Endothelial cell of umbilical vein (primary cell): ENCODE measurements at regions not wholly inside any gene's neighbourhood (a gene's known extent, or its start where the extent isn't known, plus 50 kb on each side); places are given as distances from the start of the nearest gene placed in this dataset.

Experiments used
- BruUV-seq: library from RNA; stranded (reverse); fragments of 400-500 nt; replicated peaks from 2 replicates; lab custom pipeline; 2021; lab: Mats Ljungman, UMichigan
- CTCF ChIA-PET: fragments of 300-600, 350-600 bp; sonication (Branson Sonifier 250); formaldehyde crosslinking; loops from one replicate; lab custom pipeline; 2021; ENCODE audit warnings: antibody characterized with exemption, inconsistent platforms; lab: Charles Lee
- POLR2A ChIA-PET: fragments of 300-600, 350-600 bp; sonication (Branson Sonifier 250); formaldehyde crosslinking; loops from one replicate; lab custom pipeline; 2021; ENCODE audit warnings: antibody characterized with exemption, inconsistent platforms; lab: Charles Lee
- DNase-seq: peaks from one replicate; pipeline ENCODE4 v3.0.0-alpha.2; 2011; ENCODE audit warnings: low read depth, low spot score
- FAIRE-seq: peaks from 2 replicates; lab custom pipeline; 2011; peaks lifted over from hg19 to GRCh38; lab: Jason Lieb, UNC
- H2AFZ ChIP-seq: 2 replicates; pipeline ENCODE4 v1.6.0; 2012; ENCODE audit warnings: low read depth, low read length, control low read depth, inconsistent platforms
- H3K27ac ChIP-seq: 2 replicates; pipeline ENCODE4 v1.5.1; 2011; ENCODE audit warnings: low read depth, mild to moderate bottlenecking, control low read depth, low read length, moderate library complexity; ENCODE audit not compliant: insufficient read depth
- H3K27me3 ChIP-seq, 2 experiments: 2 replicates each; pipeline versions ENCODE4 v1.6.0 to v1.6.1; 2011; ENCODE audit warnings: low read length in 2 of 2, mixed read lengths in 1 of 2; ENCODE audit not compliant: control insufficient read depth in 2 of 2, insufficient read depth in 2 of 2
- H3K36me3 ChIP-seq, 2 experiments: 2 replicates in 1 of 2; 3 replicates in 1 of 2; pipeline ENCODE4 v1.5.1; 2011; ENCODE audit warnings: low read length in 2 of 2, mild to moderate bottlenecking in 1 of 2, moderate library complexity in 1 of 2; ENCODE audit not compliant: control insufficient read depth in 2 of 2, insufficient read depth in 2 of 2; ENCODE audit errors: extremely low read depth in 1 of 2
- H3K4me1 ChIP-seq: 3 replicates; pipeline ENCODE4 v1.5.1; 2011; ENCODE audit warnings: mild to moderate bottlenecking, low read length; ENCODE audit not compliant: control insufficient read depth, insufficient read depth; ENCODE audit errors: extremely low read depth
- H3K4me2 ChIP-seq: 2 replicates; pipeline ENCODE4 v1.6.1; 2011; ENCODE audit warnings: low read length, control low read depth, mixed read lengths; ENCODE audit not compliant: insufficient read depth
- H3K4me3 ChIP-seq, 3 experiments: fragments of 200-600 bp in 1 of 3; sonication (generic), shearing (Covaris generic) in 1 of 3; replicated peaks in 1 of 3; 2 replicates each; pipeline ENCODE4 v1.5.1; 2011 to 2016; ENCODE audit warnings: control low read depth in 3 of 3, low read length in 3 of 3, mild to moderate bottlenecking in 2 of 3, inconsistent platforms in 1 of 3, low read depth in 1 of 3, moderate library complexity in 1 of 3; ENCODE audit not compliant: insufficient read depth in 1 of 3
- H3K79me2 ChIP-seq: 2 replicates; pipeline ENCODE4 v1.6.0; 2012; ENCODE audit warnings: low read length, inconsistent platforms; ENCODE audit not compliant: control insufficient read depth, insufficient read depth
- H3K9ac ChIP-seq: replicated peaks from 2 replicates; pipeline ENCODE3; 2011; ENCODE audit warnings: low read length, control low read depth; ENCODE audit not compliant: insufficient read depth; ENCODE audit errors: extremely low read depth
- H3K9me1 ChIP-seq: replicated peaks from 3 replicates; pipeline ENCODE4 v1.6.0; 2011; ENCODE audit warnings: mild to moderate bottlenecking, low read length; ENCODE audit not compliant: control insufficient read depth, insufficient read depth; ENCODE audit errors: extremely low read depth
- H3K9me3 ChIP-seq: replicated peaks from 2 replicates; pipeline ENCODE4 v1.5.1; 2012; ENCODE audit warnings: low read length, inconsistent platforms; ENCODE audit not compliant: control insufficient read depth, insufficient read depth
- H4K20me1 ChIP-seq: replicated peaks from 2 replicates; pipeline ENCODE3; 2011; ENCODE audit warnings: mild to moderate bottlenecking, low read length; ENCODE audit not compliant: control insufficient read depth, insufficient read depth; ENCODE audit errors: extremely low read depth
- EZH2 ChIP-seq: IDR thresholded peaks from 2 replicates; pipeline ENCODE4 v1.6.1; 2012; ENCODE audit warnings: borderline replicate concordance, low read depth, mild to moderate bottlenecking, moderate library complexity, low read length, inconsistent platforms; ENCODE audit not compliant: severe bottlenecking
- FOS ChIP-seq: IDR thresholded peaks from 2 replicates; pipeline ENCODE4 v1.6.1; 2011; ENCODE audit warnings: mild to moderate bottlenecking, low read length, moderate library complexity, borderline replicate concordance; ENCODE audit not compliant: insufficient read depth
- GATA2 ChIP-seq: IDR thresholded peaks from 2 replicates; pipeline ENCODE4 v1.7.0; 2011; ENCODE audit warnings: low read depth, mild to moderate bottlenecking, moderate library complexity, mixed read lengths, low read length; ENCODE audit not compliant: insufficient read length, insufficient read depth
- JUN ChIP-seq: IDR thresholded peaks from 2 replicates; pipeline ENCODE4 v1.6.1; 2011; ENCODE audit warnings: borderline replicate concordance, low read depth; ENCODE audit not compliant: insufficient read length, insufficient read depth
- MYC ChIP-seq: IDR thresholded peaks from one replicate; pipeline ENCODE4 v1.6.1; 2011; ENCODE audit warnings: mild to moderate bottlenecking, low read depth, low read length
- POLR2A ChIP-seq: IDR thresholded peaks from 2 replicates; pipeline ENCODE4 v1.6.1; 2012; ENCODE audit warnings: low read depth, mild to moderate bottlenecking, control low read depth, low read length
- POLR2AphosphoS5 ChIP-seq: IDR thresholded peaks from 2 replicates; pipeline ENCODE4 v1.6.1; 2012; ENCODE audit warnings: low read depth, mild to moderate bottlenecking, control low read depth, low read length, moderate library complexity; ENCODE audit not compliant: insufficient read depth
- dilution Hi-C: fragments of 300-500 bp; cut with MboI; formaldehyde crosslinking; loops from one replicate; pipeline ENCODE4 v1.15.0; 2019; ENCODE audit warnings: low sequenced_read_pairs; ENCODE audit not compliant: extremely low pct_ligation_motif_present
- intact Hi-C: fragments of 100-400 bp; cut with micrococcal nuclease; formaldehyde crosslinking; loops from one replicate; pipeline ENCODE4 v1.10.0; 2022
- TF ChIP-seq, protein P1 (sequence below): IDR thresholded peaks from 2 replicates; pipeline ENCODE4 v1.6.1; 2011; ENCODE audit not compliant: insufficient read depth, insufficient read length
- TF ChIP-seq, protein P2 (sequence below), 2 donors: IDR thresholded peaks; 1 replicate in 1 of 2; 2 replicates in 1 of 2; pipeline ENCODE4 v1.5.1; 2011; ENCODE audit warnings: low read length in 2 of 2, mild to moderate bottlenecking in 2 of 2, moderate library complexity in 2 of 2, control low read depth in 1 of 2, inconsistent platforms in 1 of 2, low read depth in 1 of 2; ENCODE audit not compliant: insufficient read depth in 1 of 2; ENCODE audit errors: extremely low read depth in 1 of 2

DNA sequence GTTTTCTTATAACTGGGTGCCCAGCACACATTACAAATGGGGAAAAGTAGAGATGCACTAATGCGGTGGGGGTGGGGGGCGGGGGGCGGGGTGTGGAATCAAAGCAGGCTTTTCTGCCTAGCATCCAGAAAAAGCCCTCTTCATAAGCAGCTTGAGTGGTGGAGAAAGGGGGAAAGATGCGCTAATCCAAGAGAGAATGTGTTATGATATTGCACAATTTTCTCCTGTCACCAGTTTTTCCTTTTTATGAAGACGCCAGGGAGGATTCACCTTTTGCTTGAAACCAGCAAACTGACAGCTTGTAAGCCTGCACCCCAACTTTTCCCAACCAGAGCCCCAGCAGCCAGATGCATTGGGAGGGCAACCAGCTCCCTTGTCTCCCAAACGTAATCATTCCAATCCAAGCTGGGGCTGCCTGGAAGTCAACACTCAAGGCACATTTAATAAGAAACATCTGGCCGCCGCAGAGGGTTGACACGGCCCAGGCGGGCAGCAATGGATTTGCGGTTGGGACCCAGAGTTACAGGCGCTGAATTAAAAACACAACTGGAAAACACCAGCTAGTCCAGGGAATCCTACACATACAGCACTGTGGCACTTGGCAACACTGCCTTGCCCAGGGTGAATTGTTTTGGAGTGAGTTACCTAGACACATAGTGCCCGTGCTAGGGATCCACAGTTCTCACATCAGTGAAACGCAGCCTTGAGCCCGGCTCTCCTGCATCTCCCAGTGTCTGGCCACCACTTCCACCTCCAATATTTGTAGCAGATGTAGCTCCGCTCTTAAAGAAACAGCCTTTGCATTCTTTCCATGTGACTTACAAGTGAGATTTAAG lies 218.5 kb upstream of the PRICKLE2 start:
- POLR2A ChIA-PET, result no interaction called here
- H2AFZ ChIP-seq, result no peak overlapping the region
- intact Hi-C loops, result no loop called here
- peaks cover 52 to 62% of the 10 kb centered on the region in 2 experiments for H3K27me3 ChIP-seq
- no peaks in the 10 kb centered on the region for H3K9me1 ChIP-seq
- no peaks in the 10 kb centered on the region for H3K4me1 ChIP-seq
- H3K4me2 ChIP-seq, result no peak overlapping the region
- no peak overlapping the region for H3K27ac ChIP-seq
- H3K4me3 ChIP-seq, result no peak overlapping the region
- no peaks in the 10 kb centered on the region for H3K9me3 ChIP-seq
- H3K79me2 ChIP-seq, result no peaks in the 10 kb centered on the region
- CTCF ChIA-PET, result interaction anchor here (1.3 kb wide), 1 partner anchor 420 kb away, joined by 4 read pairs; the partner anchor contains the start of gene PSMD6
- TF ChIP-seq FOS (no peak), POLR2AphosphoS5 (no peak), JUN (no peak), GATA2 (no peak), POLR2A (no peak), EZH2 (no peak), MYC (no peak)
- TF ChIP-seq, protein P1, sequence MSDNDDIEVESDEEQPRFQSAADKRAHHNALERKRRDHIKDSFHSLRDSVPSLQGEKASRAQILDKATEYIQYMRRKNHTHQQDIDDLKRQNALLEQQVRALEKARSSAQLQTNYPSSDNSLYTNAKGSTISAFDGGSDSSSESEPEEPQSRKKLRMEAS, result no peak
- TF ChIP-seq, protein P2, sequence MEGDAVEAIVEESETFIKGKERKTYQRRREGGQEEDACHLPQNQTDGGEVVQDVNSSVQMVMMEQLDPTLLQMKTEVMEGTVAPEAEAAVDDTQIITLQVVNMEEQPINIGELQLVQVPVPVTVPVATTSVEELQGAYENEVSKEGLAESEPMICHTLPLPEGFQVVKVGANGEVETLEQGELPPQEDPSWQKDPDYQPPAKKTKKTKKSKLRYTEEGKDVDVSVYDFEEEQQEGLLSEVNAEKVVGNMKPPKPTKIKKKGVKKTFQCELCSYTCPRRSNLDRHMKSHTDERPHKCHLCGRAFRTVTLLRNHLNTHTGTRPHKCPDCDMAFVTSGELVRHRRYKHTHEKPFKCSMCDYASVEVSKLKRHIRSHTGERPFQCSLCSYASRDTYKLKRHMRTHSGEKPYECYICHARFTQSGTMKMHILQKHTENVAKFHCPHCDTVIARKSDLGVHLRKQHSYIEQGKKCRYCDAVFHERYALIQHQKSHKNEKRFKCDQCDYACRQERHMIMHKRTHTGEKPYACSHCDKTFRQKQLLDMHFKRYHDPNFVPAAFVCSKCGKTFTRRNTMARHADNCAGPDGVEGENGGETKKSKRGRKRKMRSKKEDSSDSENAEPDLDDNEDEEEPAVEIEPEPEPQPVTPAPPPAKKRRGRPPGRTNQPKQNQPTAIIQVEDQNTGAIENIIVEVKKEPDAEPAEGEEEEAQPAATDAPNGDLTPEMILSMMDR (IDR thresholded peaks at IDR 0.05; ENCODE audit: extremely low read depth in 1 of 2, insufficient read depth in 1 of 2, low read depth in 1 of 2, low read length in 2 of 2), result no peak
- H3K36me3 ChIP-seq, result no peaks in the 10 kb centered on the region
- BruUV-seq, result no TSS peak
- FAIRE-seq, result no peak
- no peak for DNase-seq
- dilution Hi-C loops, result no loop called here
- no peaks in the 10 kb centered on the region for H4K20me1 ChIP-seq
- no peak overlapping the region for H3K9ac ChIP-seq
